Activated CD8-positive, alpha-beta T cell treated with anti-CD3 and anti-CD28 coated beads for 36 hours (primary cell): ENCODE measurements at regions not wholly inside any gene's neighbourhood (a gene's known extent, or its start where the extent isn't known, plus 50 kb on each side); places are given as distances from the start of the nearest gene placed in this dataset.

Source experiments
- ATAC-seq: fragments of 200-7000 bp; cut with Tn5 transposase; one replicate; pipeline ENCODE4 v1.10.0; 2021; ENCODE audit warnings: mild to moderate bottlenecking, moderate library complexity
- CTCF ChIA-PET: fragments of 350-600 bp; sonication (Branson Sonifier 250); formaldehyde crosslinking; loops from one replicate; lab custom pipeline; 2021; ENCODE audit warnings: antibody characterized with exemption; lab: Charles Lee
- POLR2A ChIA-PET: fragments of 350-600 bp; sonication (Branson Sonifier 250); formaldehyde crosslinking; loops from one replicate; lab custom pipeline; 2021; ENCODE audit warnings: antibody characterized with exemption; lab: Charles Lee
- DNase-seq: peaks from one replicate; pipeline ENCODE4 v3.0.0-alpha.2; 2020
- H3K27ac Mint-ChIP-seq: one replicate; pipeline ENCODE4 v1.8.0; 2021; ENCODE audit warnings: mild to moderate bottlenecking, mixed read lengths
- H3K27me3 Mint-ChIP-seq: one replicate; pipeline ENCODE4 v1.8.0; 2021; ENCODE audit warnings: mixed read lengths
- H3K36me3 Mint-ChIP-seq: one replicate; pipeline ENCODE4 v1.8.0; 2021; ENCODE audit warnings: low read depth, mixed read lengths
- H3K4me1 Mint-ChIP-seq: one replicate; pipeline ENCODE4 v1.8.0; 2021; ENCODE audit warnings: low read depth, mixed read lengths
- H3K4me3 Mint-ChIP-seq: one replicate; pipeline ENCODE4 v1.8.0; 2021; ENCODE audit warnings: mild to moderate bottlenecking, moderate library complexity, mixed read lengths
- H3K9me3 Mint-ChIP-seq: one replicate; pipeline ENCODE4 v1.8.0; 2021; ENCODE audit warnings: mixed read lengths
- CTCF ChIP-seq: fragments of 200-600 bp; IDR thresholded peaks from one replicate; pipeline ENCODE4 v1.8.0; 2022; ENCODE audit warnings: antibody characterized with exemption, mild to moderate bottlenecking
- intact Hi-C: fragments of 100-400 bp; cut with micrococcal nuclease; formaldehyde crosslinking; loops from one replicate; pipeline ENCODE4 v1.10.0; 2022

GRCh38 chr12:132390287-132391076 lies 61.1 kb upstream of the GALNT9 start:
- CTCF ChIA-PET = no interaction called here

GRCh38 chr12:132389526-132390286 lies 60.3 kb upstream of the GALNT9 start:
- intact Hi-C loops = no loop called here
- POLR2A ChIA-PET = no interaction called here
- ATAC-seq = no peak

More at GRCh38 chr12:132390287-132391076, 61.1 kb upstream of the GALNT9 start:
- H3K27ac Mint-ChIP-seq = no peak overlapping the region
- H3K9me3 Mint-ChIP-seq = peaks cover 5% of the 10 kb centered on the region
- no peak overlapping the region for H3K4me3 Mint-ChIP-seq
- no peak for DNase-seq
- H3K27me3 Mint-ChIP-seq = peaks cover 16% of the 10 kb centered on the region
- intact Hi-C loops = no loop called here
- ATAC-seq = no peak
- no peaks in the 10 kb centered on the region for H3K36me3 Mint-ChIP-seq
- TF ChIP-seq CTCF = no peak
- POLR2A ChIA-PET = no interaction called here
- H3K4me1 Mint-ChIP-seq = no peaks in the 10 kb centered on the region

GRCh38 chr12:132389026-132389425 lies 59.6 kb upstream of the GALNT9 start:
- ATAC-seq (no peak), DNase-seq (no peak)
- intact Hi-C loops = no loop called here
- H3K27ac Mint-ChIP-seq = no peak overlapping the region
- POLR2A ChIA-PET = no interaction called here
- no peaks in the 10 kb centered on the region for H3K36me3 Mint-ChIP-seq
- H3K9me3 Mint-ChIP-seq = no peaks in the 10 kb centered on the region
- peaks cover 19% of the 10 kb centered on the region for H3K27me3 Mint-ChIP-seq
- TF ChIP-seq CTCF = no peak
- H3K4me1 Mint-ChIP-seq = no peaks in the 10 kb centered on the region
- H3K4me3 Mint-ChIP-seq = no peak overlapping the region
- CTCF ChIA-PET = interaction anchor here (0.8 kb wide), 1 partner anchor 26 kb away, joined by 4 read pairs; no protein-coding TSS in a partner anchor

More at GRCh38 chr12:132389526-132390286, 60.3 kb upstream of the GALNT9 start:
- Mint-ChIP-seq H3K27me3 (peaks cover 19% of the 10 kb centered on the region), H3K4me3 (no peak overlapping the region), H3K9me3 (peaks cover 5% of the 10 kb centered on the region), H3K27ac (no peak overlapping the region), H3K4me1 (no peaks in the 10 kb centered on the region), H3K36me3 (no peaks in the 10 kb centered on the region)
- no peak for TF ChIP-seq CTCF
- CTCF ChIA-PET = interaction anchor here (0.8 kb wide), 1 partner anchor 25 kb away, joined by 4 read pairs; no protein-coding TSS in a partner anchor
- DNase-seq = no peak

GRCh38 chr12:132388379-132389015 lies 59.1 kb upstream of the GALNT9 start:
- intact Hi-C loops = no loop called here
- no peak for DNase-seq
- Mint-ChIP-seq H3K36me3 (no peaks in the 10 kb centered on the region), H3K4me1 (no peaks in the 10 kb centered on the region), H3K27ac (no peak overlapping the region), H3K9me3 (no peaks in the 10 kb centered on the region), H3K27me3 (peaks cover 19% of the 10 kb centered on the region), H3K4me3 (no peak overlapping the region)
- POLR2A ChIA-PET = no interaction called here
- TF ChIP-seq CTCF = no peak
- ATAC-seq = no peak
- CTCF ChIA-PET = interaction anchor here (0.8 kb wide), 1 partner anchor 26 kb away, joined by 4 read pairs; no protein-coding TSS in a partner anchor
